H1 (cell line): ENCODE measurements at regions not wholly inside any gene's neighbourhood (a gene's known extent, or its start where the extent isn't known, plus 50 kb on each side); places are given as distances from the start of the nearest gene placed in this dataset.

Experiments
- CTCF ChIA-PET: fragments of 300-600 bp; sonication (Branson Sonifier 250); formaldehyde crosslinking; loops from one replicate; lab custom pipeline; 2021; ENCODE audit not compliant: partially characterized antibody; lab: Charles Lee
- POLR2A ChIA-PET: fragments of 300-600 bp; sonication (Branson Sonifier 250); formaldehyde crosslinking; loops from one replicate; lab custom pipeline; 2021; ENCODE audit warnings: inconsistent platforms; ENCODE audit not compliant: partially characterized antibody; lab: Charles Lee
- DNase-seq, 2 experiments: peaks; one replicate each; pipeline versions ENCODE4 v3.0.0 to v3.0.0-alpha.2; 2010 to 2022; ENCODE audit warnings: low spot score in 2 of 2, low read depth in 1 of 2, mixed read lengths in 1 of 2
- FAIRE-seq: peaks from 2 replicates; lab custom pipeline; 2011; peaks lifted over from hg19 to GRCh38; lab: Jason Lieb, UNC
- H2AFZ ChIP-seq: 2 replicates; pipeline ENCODE4 v1.8.1; 2012; ENCODE audit warnings: low read length, inconsistent platforms
- H2AK5ac ChIP-seq: 2 replicates; pipeline ENCODE4 v1.6.1; 2013; ENCODE audit warnings: low read depth, low read length
- H2BK120ac ChIP-seq: replicated peaks from 2 replicates; pipeline ENCODE3; 2013; ENCODE audit warnings: low read depth, low read length, inconsistent platforms
- H2BK12ac ChIP-seq: 2 replicates; pipeline ENCODE4 v1.6.1; 2013; ENCODE audit warnings: low read depth, low read length
- H2BK15ac ChIP-seq: 2 replicates; pipeline ENCODE4 v1.6.1; 2013; ENCODE audit warnings: low read length
- H2BK20ac ChIP-seq: 2 replicates; pipeline ENCODE4 v1.6.1; 2013; ENCODE audit warnings: low read length
- H2BK5ac ChIP-seq: 2 replicates; pipeline ENCODE4 v1.6.1; 2013; ENCODE audit warnings: low read depth, low read length
- H3K14ac ChIP-seq: 2 replicates; pipeline ENCODE4 v1.6.1; 2013; ENCODE audit warnings: inconsistent platforms; ENCODE audit not compliant: insufficient read length
- H3K18ac ChIP-seq: 2 replicates; pipeline ENCODE4 v1.6.1; 2013; ENCODE audit warnings: low read length; ENCODE audit errors: extremely low read depth
- H3K23ac ChIP-seq: 2 replicates; pipeline ENCODE4 v1.6.1; 2013; ENCODE audit warnings: inconsistent platforms; ENCODE audit not compliant: insufficient read length
- H3K23me2 ChIP-seq: 2 replicates; pipeline ENCODE4 v1.6.1; 2013; ENCODE audit warnings: low read depth, low read length
- H3K27ac ChIP-seq: 2 replicates; pipeline ENCODE4 v1.6.1; 2011; ENCODE audit warnings: low read depth, low read length, inconsistent platforms
- H3K27me3 ChIP-seq, 4 experiments: replicated peaks in 1 of 4; 1 replicate in 1 of 4; 2 replicates in 3 of 4; pipeline versions ENCODE4 v1.6.1 to v1.8.1; 2011 to 2013; ENCODE audit warnings: low read length in 3 of 4, mild to moderate bottlenecking in 3 of 4, inconsistent platforms in 2 of 4, mixed read lengths in 2 of 4, moderate library complexity in 1 of 4; ENCODE audit not compliant: control insufficient read depth in 3 of 4, insufficient read depth in 3 of 4; ENCODE audit errors: extremely low read depth in 1 of 4
- H3K36me3 ChIP-seq, 4 experiments: 2 replicates each; pipeline versions ENCODE4 v1.6.1 to v1.8.1; 2011 to 2013; ENCODE audit warnings: mild to moderate bottlenecking in 4 of 4, low read length in 3 of 4, moderate library complexity in 2 of 4, control low read depth in 1 of 4, inconsistent platforms in 1 of 4; ENCODE audit not compliant: insufficient read depth in 4 of 4, control insufficient read depth in 2 of 4
- H3K4ac ChIP-seq: replicated peaks from 2 replicates; pipeline ENCODE3; 2013; ENCODE audit warnings: low read length, low read depth, mixed read lengths, inconsistent platforms; ENCODE audit not compliant: insufficient read length
- H3K4me1 ChIP-seq, 4 experiments: replicated peaks in 1 of 4; 1 replicate in 1 of 4; 2 replicates in 3 of 4; pipeline versions ENCODE4 v1.6.1 to v1.8.1; 2011 to 2013; ENCODE audit warnings: low read length in 3 of 4, inconsistent platforms in 2 of 4, mixed read lengths in 1 of 4; ENCODE audit not compliant: insufficient read depth in 4 of 4, control insufficient read depth in 3 of 4
- H3K4me2 ChIP-seq, 2 experiments: 2 replicates each; pipeline versions ENCODE4 v1.6.1 to v1.8.1; 2011 to 2013; ENCODE audit warnings: low read depth in 2 of 2, low read length in 2 of 2, control low read depth in 1 of 2, inconsistent platforms in 1 of 2, mild to moderate bottlenecking in 1 of 2; ENCODE audit not compliant: insufficient read depth in 1 of 2
- H3K4me3 ChIP-seq, 4 experiments: fragments of 200-600, 300-600 bp in 1 of 4; sonication (generic), shearing (Covaris generic), sonication (Bioruptor Twin) in 1 of 4; 2 replicates each; pipeline versions ENCODE4 v1.5.1 to v1.8.1; 2011 to 2016; ENCODE audit warnings: low read length in 4 of 4, low read depth in 3 of 4, control low read depth in 2 of 4, inconsistent platforms in 2 of 4, mild to moderate bottlenecking in 2 of 4, mixed read lengths in 1 of 4, moderate library complexity in 1 of 4; ENCODE audit not compliant: insufficient read depth in 2 of 4; ENCODE audit errors: extremely low read depth in 1 of 4
- H3K56ac ChIP-seq: replicated peaks from 2 replicates; pipeline ENCODE3; 2013; ENCODE audit warnings: low read depth, mild to moderate bottlenecking, mixed read lengths, low read length, inconsistent platforms; ENCODE audit not compliant: insufficient read length
- H3K79me1 ChIP-seq: 2 replicates; pipeline ENCODE4 v1.6.1; 2013; ENCODE audit warnings: low read depth, low read length, control low read depth
- H3K79me2 ChIP-seq, 2 experiments: 2 replicates each; pipeline versions ENCODE4 v1.6.1 to v1.8.1; 2012 to 2013; ENCODE audit warnings: low read length in 2 of 2, mild to moderate bottlenecking in 2 of 2, inconsistent platforms in 1 of 2; ENCODE audit not compliant: insufficient read depth in 2 of 2, control insufficient read depth in 1 of 2
- H3K9ac ChIP-seq, 4 experiments: replicated peaks in 1 of 4; 1 replicate in 1 of 4; 2 replicates in 3 of 4; pipeline versions ENCODE4 v1.6.1 to v1.8.1; 2011 to 2013; ENCODE audit warnings: low read depth in 3 of 4, low read length in 3 of 4, control low read depth in 2 of 4, mild to moderate bottlenecking in 2 of 4, moderate library complexity in 2 of 4, inconsistent platforms in 1 of 4; ENCODE audit errors: extremely low read depth in 1 of 4
- H3K9me3 ChIP-seq, 2 experiments: 2 replicates each; pipeline versions ENCODE4 v1.6.1 to v1.8.1; 2012 to 2013; ENCODE audit warnings: mild to moderate bottlenecking in 2 of 2, moderate library complexity in 2 of 2, control low read depth in 1 of 2, inconsistent platforms in 1 of 2, low read depth in 1 of 2, low read length in 1 of 2, mixed read lengths in 1 of 2; ENCODE audit not compliant: insufficient read depth in 2 of 2
- H4K20me1 ChIP-seq, 2 experiments: replicated peaks in 1 of 2; 2 replicates each; pipeline versions ENCODE3 to v1.8.1; 2011 to 2013; ENCODE audit warnings: inconsistent platforms in 2 of 2, low read length in 2 of 2, mild to moderate bottlenecking in 1 of 2; ENCODE audit not compliant: insufficient read depth in 2 of 2, control insufficient read depth in 1 of 2
- H4K5ac ChIP-seq: 2 replicates; pipeline ENCODE4 v1.6.1; 2013; ENCODE audit warnings: low read length, low read depth, mixed read lengths, inconsistent platforms; ENCODE audit not compliant: insufficient read length
- H4K8ac ChIP-seq: 2 replicates; pipeline ENCODE4 v1.8.0; 2013; ENCODE audit warnings: mild to moderate bottlenecking, moderate library complexity, low read length, inconsistent platforms; ENCODE audit not compliant: insufficient read depth; ENCODE audit errors: extremely low read depth
- H4K91ac ChIP-seq: replicated peaks from 2 replicates; pipeline ENCODE3; 2013; ENCODE audit warnings: low read length, mixed read lengths, inconsistent platforms; ENCODE audit not compliant: insufficient read length
- CREB1 ChIP-seq: IDR thresholded peaks from 2 replicates; pipeline ENCODE4 v1.6.1; 2012; ENCODE audit warnings: inconsistent platforms
- SIRT6 ChIP-seq: IDR thresholded peaks from one replicate; pipeline ENCODE4 v1.7.1; 2012; ENCODE audit warnings: low read length, inconsistent platforms
- TBP ChIP-seq: IDR thresholded peaks from 2 replicates; pipeline ENCODE4 v1.6.1; 2011; ENCODE audit warnings: low read depth, low read length, improper control_type of control experiment
- WGBS, 2 experiments: shearing (Covaris generic) in 1 of 2; methylation state at CpG; one replicate each; pipeline versions ENCODE4 v1.1.6 to v1.1.7; 2013 to 2015; ENCODE audit warnings: low lambda C conversion rate in 2 of 2, mixed read lengths in 2 of 2, inconsistent platforms in 1 of 2, low coverage in 1 of 2, missing lambda C conversion rate in 1 of 2; ENCODE audit not compliant: insufficient replicate concordance in 2 of 2, insufficient coverage in 1 of 2, insufficient read length in 1 of 2; ENCODE audit errors: extremely low coverage in 1 of 2, missing lambda C conversion rate in 1 of 2; 5-methylcytosine and 5-hydroxymethylcytosine counted together

DNA sequence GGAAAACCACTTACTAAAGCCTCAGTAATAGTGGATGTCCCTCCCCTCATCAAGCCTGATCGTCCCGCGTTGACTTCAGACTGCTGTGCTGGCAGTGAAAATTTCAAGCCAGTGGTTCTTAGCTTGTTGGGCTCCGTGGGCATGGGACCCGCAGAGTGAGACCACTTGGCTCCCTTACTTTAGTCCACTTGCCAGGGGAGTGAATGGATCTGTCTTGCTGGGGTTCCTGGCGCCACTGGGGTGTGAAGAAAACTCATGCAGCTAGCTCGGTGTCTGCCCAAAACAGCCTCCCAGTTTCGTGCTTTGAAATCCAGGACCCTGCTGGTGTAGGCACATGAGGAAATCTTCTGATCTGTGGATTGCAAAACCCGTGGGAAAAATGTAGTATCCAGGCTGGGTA is 480.0 kb upstream of the IZUMO3 start:
- H3K27ac ChIP-seq, result no peak overlapping the region
- H2BK5ac ChIP-seq, result no peak overlapping the region
- H3K4me3 ChIP-seq, result no peak overlapping the region
- H2AFZ ChIP-seq, result no peak overlapping the region
- H3K18ac ChIP-seq, result no peak overlapping the region
- WGBS, 2 experiments, result 97% methylated on average over 9 of the region's 9 CpGs; no CpG with 5 or more reads in 1 of the 2 experiments
- H3K9ac ChIP-seq, result no peak overlapping the region
- H3K79me1 ChIP-seq, result no peaks in the 10 kb centered on the region
- H3K4me2 ChIP-seq, result no peak overlapping the region
- H2BK12ac ChIP-seq, result no peak overlapping the region
- ChIA-PET POLR2A (no interaction called here), CTCF (interaction anchor here (1.0 to 1.4 kb wide), 2 partner anchors 23 to 27 kb away, joined by 3 read pairs; no protein-coding TSS in a partner anchor)
- no peaks in the 10 kb centered on the region for H3K4me1 ChIP-seq
- no peak overlapping the region for H2BK20ac ChIP-seq
- no peak overlapping the region for H3K23ac ChIP-seq
- H2AK5ac ChIP-seq, result no peak overlapping the region
- H3K14ac ChIP-seq, result no peak overlapping the region
- no peaks in the 10 kb centered on the region for H3K79me2 ChIP-seq
- H3K9me3 ChIP-seq, result no peaks in the 10 kb centered on the region
- H4K91ac ChIP-seq, result no peak overlapping the region
- no peak overlapping the region for H2BK15ac ChIP-seq
- no peak overlapping the region for H2BK120ac ChIP-seq
- H3K56ac ChIP-seq, result no peak overlapping the region
- DNase-seq, result no peak
- no peak overlapping the region for H4K5ac ChIP-seq
- H4K8ac ChIP-seq, result no peak overlapping the region
- no peaks in the 10 kb centered on the region for H3K36me3 ChIP-seq
- no peaks in the 10 kb centered on the region for H4K20me1 ChIP-seq
- no peak for FAIRE-seq
- H3K27me3 ChIP-seq, result no peaks in the 10 kb centered on the region
- H3K23me2 ChIP-seq, result no peaks in the 10 kb centered on the region
- H3K4ac ChIP-seq, result no peak overlapping the region
- TF ChIP-seq TBP (no peak), CREB1 (no peak), SIRT6 (no peak)
